ENCODE measurements at regions not wholly inside any gene's neighbourhood (a gene's known extent, or its start where the extent isn't known, plus 50 kb on each side); places are given as distances from the start of the nearest gene placed in this dataset.

DNA sequence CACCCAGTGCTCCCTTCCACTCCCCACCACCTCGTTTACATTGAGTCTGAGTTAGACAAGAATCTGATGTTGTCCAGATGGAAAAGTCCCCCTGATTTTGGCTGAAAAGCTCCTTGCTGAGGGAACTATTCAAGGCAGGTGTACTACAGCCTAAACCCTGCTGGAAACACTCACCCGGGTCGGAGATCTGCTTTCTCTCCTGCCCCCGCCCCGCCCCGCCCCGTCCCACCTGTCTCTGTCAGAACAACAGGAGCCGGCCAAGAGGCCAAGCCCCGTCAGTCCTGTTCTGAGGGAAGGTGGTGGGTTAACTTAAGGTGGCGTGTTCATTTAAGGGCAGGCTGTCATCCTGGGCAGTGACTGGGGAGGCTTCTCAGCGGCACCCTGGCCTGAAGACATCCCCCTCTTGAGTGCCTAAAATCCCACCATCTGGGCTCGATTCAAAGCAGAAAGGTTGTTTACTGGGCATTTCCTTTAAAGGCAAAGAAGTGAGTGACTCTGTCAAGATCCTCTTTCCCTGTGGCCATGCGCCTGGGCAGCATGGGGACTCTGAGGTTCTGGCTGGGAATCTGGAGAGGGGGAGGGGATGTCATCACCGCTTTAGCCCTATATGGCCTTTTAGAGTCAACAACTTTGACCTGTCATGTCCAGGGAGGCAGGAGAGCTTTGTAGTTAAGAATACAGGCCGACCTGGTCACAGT, 71.1 kb upstream of the NEURL1B start:
- peak; percentile 85 for DNase-seq

DNA sequence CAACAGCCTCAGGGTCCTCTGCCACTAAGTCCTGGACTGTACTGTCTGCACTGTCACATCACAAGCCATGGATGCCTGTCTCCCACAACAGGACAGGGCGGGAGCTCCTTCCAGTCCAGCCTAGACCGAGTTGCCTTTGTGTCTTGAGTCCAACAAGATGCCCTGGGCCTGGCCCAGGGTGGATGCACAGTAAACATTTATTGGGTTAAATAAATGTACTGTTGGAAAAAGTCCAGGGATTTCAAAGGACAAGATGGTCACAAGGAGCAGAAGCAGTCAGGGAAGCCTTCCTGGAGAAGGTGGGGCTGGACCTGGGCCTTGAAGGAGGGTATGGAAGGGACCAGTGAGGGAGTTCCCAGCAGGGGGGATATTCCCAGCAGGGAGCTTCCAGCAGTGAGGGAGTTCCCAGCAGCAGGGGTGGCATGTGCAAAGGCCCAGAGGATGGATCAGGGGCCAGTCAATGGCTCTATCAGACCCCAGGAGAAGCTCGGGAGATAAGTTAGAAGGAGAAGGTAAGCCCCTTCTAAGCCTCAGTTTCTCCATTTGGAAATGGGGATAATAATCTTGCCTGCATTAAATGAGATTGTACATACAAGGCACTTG, 72.7 kb upstream of the NEURL1B start:
- no peak for DNase-seq

GRCh38 chr5:172567843-172568242, 73.2 kb upstream of the NEURL1B start:
- DNase-seq: no peak

DNA sequence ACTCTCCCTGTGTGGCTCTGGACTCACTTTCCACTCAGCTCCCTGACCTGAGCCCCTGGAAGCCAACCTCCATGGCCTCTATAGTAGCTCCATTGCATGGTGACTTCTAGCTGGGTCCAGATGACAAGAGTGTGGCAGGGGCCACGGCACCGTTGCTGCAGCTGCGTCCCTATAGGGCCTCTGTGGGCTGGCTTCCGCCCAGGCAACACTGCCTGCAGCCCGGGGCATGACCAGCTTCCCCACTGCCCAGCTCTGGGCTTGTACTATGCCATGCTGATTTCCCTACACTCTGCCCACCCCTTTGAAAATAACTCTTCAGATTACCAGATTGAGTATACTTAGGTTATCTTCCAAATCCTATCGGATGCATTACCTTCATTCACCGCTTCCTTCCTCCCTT, 73.8 kb upstream of the NEURL1B start:
- no peak for DNase-seq

GRCh38 chr5:172565931-172566665, 75.0 kb upstream of the NEURL1B start:
- no peak for DNase-seq

DNA sequence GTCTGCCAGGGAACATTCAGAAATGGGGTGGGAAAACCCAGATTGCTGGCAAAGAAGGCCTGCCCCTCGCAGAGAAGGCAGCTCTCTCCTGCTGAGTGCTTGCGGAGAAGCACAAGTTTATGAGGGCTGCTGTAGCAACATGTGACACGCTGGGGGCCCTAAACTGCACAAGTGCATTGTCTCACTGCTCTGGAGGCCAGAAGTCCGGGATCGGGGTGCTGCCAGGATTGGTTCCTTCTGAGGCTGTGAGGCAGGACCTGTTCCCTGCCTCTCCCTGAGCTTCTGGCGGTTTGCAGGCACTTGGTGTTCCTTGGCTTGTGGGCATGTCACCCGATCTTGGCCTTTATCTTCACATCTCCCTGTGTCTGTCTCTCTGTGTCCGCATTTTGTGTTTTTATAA, 75.6 kb upstream of the NEURL1B start:
- DNase-seq: no peak

GRCh38 chr5:172564883-172565282, 76.2 kb upstream of the NEURL1B start:
- DNase-seq: no peak

GRCh38 chr5:172564188-172564587, 76.9 kb upstream of the NEURL1B start:
- DNase-seq: peak; percentile 55

DNA sequence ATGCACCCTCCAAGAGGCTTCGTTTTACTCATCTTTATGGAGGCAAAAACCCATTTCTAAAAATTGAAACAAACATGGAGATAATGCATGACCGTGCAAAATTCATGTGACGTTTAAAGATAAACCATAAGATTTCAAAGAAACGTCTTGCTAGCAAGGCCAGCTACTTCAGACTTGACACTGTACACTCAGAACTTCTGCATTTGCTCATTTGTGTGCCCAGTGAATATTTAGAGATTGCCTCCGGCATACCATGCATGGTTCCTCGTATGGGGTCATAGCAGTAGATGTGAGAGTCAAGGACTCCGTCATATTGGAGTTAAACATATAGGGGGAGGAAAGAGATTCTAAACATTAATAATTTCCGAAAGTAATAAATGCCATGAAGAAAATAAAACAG, 78.6 kb upstream of the NEURL1B start:
- no peak for DNase-seq

DNA sequence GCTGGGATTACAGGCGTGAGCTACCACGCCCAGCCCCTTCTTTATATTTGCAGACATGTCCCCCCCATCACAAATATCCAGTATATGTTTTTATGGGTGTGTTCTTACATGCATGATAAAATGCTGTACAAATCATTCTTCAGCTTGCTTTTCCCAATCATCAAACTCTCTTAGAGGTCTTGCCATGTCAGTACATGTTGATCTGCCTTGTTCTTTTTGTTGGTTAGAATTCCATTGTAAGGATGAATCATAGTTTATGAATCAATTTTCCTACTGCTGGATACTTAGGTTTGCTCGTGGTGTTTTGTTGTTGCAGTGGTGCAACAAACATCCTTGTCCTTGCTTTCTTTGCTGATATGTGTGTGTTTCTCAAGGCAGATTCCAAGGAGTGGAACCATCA, 79.9 kb upstream of the NEURL1B start:
- DNase-seq: no peak

DNA sequence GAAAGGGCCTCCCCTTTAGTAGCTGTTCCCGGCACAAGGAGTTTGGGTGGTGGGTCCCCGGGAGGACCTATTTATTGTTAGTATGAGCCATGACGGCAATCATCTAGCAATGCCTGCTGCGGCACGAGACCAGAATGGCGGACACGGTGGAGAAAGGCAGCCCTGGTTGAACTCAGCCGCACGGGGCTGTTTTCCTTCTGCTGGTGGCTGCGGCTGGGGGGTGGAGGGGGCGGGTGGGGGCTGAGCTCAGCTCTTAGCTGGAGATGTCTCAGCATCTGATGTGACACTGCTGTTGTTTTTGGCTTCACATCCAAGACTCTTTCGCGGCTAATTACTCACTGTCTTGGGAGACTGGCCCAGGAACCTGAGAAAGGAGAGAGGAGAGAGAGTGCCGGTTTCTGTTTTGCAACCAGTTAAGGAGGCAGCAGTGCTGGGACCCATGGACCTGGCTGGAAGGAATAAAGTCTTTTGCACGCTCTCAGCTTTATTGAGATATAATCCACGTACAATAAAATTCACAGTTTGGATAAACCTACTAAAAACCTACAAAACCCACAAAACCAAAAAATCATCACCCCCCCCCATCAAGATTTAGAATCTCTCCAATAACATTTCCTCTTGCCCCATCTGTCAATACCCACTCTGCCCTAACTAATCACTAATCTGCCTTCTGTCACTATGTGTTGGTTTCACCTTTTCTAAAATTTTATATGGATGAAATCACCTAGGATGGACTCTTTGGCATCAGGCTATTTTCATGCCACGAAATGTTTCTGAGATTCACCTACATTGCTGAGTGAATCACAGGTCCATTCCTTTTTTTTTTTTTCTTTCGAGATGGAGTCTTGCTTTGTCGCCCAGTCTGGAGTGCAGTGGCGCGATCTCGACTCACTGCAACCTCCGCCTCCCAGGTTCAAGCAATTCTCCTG, 81.8 kb upstream of the NEURL1B start:
- peak; percentile 86 for DNase-seq

- DNase-seq: no peak
These were observed 82.7 kb upstream of the NEURL1B start for GRCh38 chr5:172558076-172558976.

DNA sequence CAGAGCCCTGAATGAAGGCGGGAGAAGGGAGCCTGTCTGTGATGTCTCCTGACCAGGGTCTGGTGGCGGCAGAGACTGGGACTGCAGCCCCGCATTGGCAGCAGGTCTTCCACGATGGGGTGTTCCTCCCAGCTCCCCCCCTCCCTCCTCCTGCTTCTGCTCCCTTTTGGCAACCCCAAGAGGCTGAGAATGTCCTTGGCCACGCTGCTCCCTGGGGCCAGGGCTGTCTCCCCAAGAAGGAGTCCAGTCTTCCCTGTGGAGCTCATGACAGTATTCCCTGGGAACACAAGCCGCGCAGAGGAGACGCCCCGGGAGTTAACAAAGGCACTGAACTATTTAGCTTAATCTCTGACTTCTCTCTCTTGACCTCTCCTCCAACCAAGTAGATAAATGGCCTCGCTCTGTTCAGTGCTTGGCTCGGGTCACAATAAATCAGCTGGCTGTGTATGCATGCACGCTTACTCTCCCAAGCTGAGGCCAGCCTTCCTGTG, 84.0 kb upstream of the NEURL1B start:
- DNase-seq: no peak

DNA sequence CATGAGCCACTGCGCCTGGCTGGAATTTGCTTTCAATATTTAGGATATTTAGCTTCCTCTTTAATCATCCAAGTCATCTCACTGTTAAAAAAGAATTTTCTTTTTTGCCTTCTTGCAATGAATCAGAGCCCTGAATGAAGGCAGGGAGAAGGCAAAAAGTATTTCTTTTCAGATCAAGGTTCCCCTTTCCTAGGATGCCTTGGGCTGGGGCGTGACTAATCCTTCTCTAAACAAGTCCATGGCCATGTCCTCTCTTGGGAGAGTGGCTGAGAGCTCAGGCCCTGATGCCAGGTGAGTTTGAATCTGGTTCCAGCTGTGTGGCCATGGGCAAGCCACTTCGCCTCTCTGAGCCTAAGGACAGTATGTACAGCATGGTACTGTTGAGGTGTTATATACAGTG, 84.8 kb upstream of the NEURL1B start:
- DNase-seq: no peak

GRCh38 chr5:172554562-172554961, 86.5 kb upstream of the NEURL1B start:
- peak; percentile 73 for DNase-seq

- no peak for DNase-seq
These were observed 87.2 kb upstream of the NEURL1B start for GRCh38 chr5:172553903-172554302.

DNA sequence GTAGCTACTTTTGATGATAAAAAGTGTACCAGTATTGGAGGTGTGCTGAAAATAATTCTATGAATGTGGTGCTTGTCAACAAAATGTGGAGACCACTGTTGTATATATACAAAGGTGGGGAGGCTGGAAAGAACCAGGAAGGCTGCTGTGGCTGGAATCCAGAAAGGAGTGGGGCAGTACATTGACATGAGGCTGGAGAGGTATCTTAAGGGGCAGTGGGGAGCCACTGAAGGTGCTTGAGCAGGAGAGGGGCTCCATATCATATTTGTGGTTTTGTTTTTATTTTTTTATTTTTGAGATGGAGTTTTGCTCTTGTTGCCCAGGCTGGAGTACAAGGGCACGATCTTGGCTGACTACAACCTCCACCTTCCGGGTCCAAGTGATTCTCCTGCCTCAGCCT, 87.9 kb upstream of the NEURL1B start:
- DNase-seq: no peak

DNA sequence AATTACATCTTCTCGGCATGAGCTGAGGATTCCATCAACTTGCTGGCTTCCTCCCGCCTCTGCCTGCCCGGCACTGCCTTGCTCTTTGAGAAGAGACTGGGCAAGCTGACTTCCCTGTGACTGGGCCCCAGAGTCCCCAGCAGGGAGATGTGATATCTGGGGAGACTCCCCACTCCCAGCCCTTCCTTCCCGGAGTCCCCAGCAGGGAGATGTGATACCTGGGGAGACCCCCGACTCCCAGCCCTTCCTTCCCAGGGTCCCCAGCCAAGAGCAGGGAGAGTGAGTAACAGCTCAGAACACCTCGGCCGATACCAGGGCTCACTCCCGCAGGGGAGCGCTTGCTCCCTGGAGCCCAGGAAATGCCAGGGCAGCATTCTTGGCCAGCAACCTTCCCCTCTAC, 90.1 kb upstream of the NEURL1B start:
- DNase-seq: no peak

DNA sequence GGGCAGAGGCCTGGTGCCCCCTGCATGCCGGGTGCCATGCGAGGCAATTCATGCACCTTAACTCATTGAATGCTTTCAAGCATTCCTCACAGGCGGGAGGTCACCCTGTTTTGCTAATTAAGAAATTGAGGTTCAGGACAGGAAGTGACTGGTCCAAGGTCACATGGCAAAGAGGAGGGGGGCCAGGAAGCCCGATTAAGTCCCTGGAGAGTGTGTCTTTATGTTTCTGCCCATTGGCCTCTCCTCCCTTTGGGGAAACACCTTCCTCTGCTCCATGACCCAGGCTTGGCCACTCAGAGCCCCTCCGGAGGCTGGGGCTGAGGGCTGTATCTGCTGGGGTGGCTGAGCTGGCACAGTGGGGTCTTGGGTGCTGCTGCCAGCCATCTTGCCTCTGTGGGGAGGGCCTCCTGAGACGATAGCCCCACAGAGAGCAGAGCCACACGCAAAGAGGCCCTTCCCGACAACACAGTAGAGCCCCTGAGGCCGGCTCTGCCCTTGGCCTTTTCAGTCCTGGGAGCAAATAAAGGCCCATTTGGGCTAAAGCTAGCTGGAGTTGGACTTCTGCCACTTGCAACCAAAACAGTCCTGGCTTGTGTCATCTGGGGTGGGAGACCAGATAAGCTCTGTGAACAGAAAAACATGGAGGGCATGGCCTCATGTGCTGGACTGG, 90.8 kb upstream of the NEURL1B start:
- no peak for DNase-seq

DNA sequence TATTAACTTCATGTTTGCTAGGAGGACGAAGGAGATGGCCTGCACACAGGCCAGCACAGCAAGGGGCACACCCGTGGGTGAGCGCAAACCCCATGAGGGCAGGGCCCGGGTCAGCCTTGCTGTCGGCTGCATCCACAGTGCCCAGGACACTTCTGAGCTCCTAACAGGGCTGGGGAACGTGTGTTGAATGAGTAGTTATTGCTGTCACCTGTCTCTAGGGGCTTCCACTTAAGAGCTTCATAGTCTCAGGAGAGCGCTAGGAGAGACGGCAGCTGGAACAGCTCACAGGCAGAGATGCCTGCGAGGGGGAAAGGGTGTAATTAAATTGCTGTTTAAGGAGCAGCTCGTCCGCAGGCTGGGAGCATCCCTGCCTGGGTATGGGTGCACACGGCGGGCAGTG, 91.4 kb upstream of the NEURL1B start:
- DNase-seq: no peak
